LNCaP clone FGC (cell line): ENCODE measurements at regions not wholly inside any gene's neighbourhood (a gene's known extent, or its start where the extent isn't known, plus 50 kb on each side); places are given as distances from the start of the nearest gene placed in this dataset.

ENCODE experiments used
- DNase-seq: peaks from one replicate; pipeline ENCODE4 v3.0.0-alpha.2; 2011; ENCODE audit warnings: low read depth
- H3K4me3 ChIP-seq: 2 replicates; pipeline ENCODE4 v1.5.1; 2011; ENCODE audit warnings: mild to moderate bottlenecking, low read depth, low read length, control low read depth
- CTCF ChIP-seq: IDR thresholded peaks from 2 replicates; pipeline ENCODE4 v1.5.1; 2012; ENCODE audit warnings: mild to moderate bottlenecking; ENCODE audit not compliant: control insufficient read depth, insufficient read depth; ENCODE audit errors: extremely low read depth

- no peak for DNase-seq
- TF ChIP-seq CTCF = no peak
- no peak overlapping the region for H3K4me3 ChIP-seq
These were observed 428.1 kb downstream of the EFNA5 start for GRCh38 chr5:107242411-107243219.

- TF ChIP-seq CTCF = no peak
- DNase-seq = no peak
- no peak overlapping the region for H3K4me3 ChIP-seq
These were observed 428.9 kb downstream of the EFNA5 start for GRCh38 chr5:107241841-107242240.

GRCh38 chr5:107235167-107235566, 435.6 kb downstream of the EFNA5 start:
- DNase-seq = no peak
- no peak overlapping the region for H3K4me3 ChIP-seq
- no peak for TF ChIP-seq CTCF

GRCh38 chr5:107232788-107233187, 437.9 kb downstream of the EFNA5 start:
- no peak overlapping the region for H3K4me3 ChIP-seq
- TF ChIP-seq CTCF = no peak
- DNase-seq = no peak

GRCh38 chr5:107232293-107232692, 438.4 kb downstream of the EFNA5 start:
- TF ChIP-seq CTCF = no peak

GRCh38 chr5:107231191-107231590, 439.5 kb downstream of the EFNA5 start:
- no peak for TF ChIP-seq CTCF
- DNase-seq = no peak
- no peak overlapping the region for H3K4me3 ChIP-seq

More at GRCh38 chr5:107232293-107232692, 438.4 kb downstream of the EFNA5 start:
- DNase-seq = no peak
- no peak overlapping the region for H3K4me3 ChIP-seq

GRCh38 chr5:107230367-107230766, 440.4 kb downstream of the EFNA5 start:
- H3K4me3 ChIP-seq = no peak overlapping the region
- DNase-seq = no peak
- no peak for TF ChIP-seq CTCF
